Retinal pigment epithelial cell (primary cell): ENCODE measurements at regions not wholly inside any gene's neighbourhood (a gene's known extent, or its start where the extent isn't known, plus 50 kb on each side); places are given as distances from the start of the nearest gene placed in this dataset.

Experiments used
- DNase-seq: peaks from one replicate; pipeline ENCODE4 v3.0.0-alpha.2; 2010; ENCODE audit warnings: low read depth
- H3K4me3 ChIP-seq: 2 replicates; pipeline ENCODE4 v1.5.1; 2011; ENCODE audit warnings: mild to moderate bottlenecking, low read length, control low read depth, moderate library complexity
- TF ChIP-seq, protein P1 (sequence below): conservative IDR thresholded peaks from 2 replicates; pipeline ENCODE4 v1.5.1; 2011; ENCODE audit warnings: low read depth, low read length, control low read depth, inconsistent platforms

GRCh38 chr14:34187061-34187460 is 236.2 kb upstream of the EGLN3 start:
- no peak overlapping the region for H3K4me3 ChIP-seq
- TF ChIP-seq, protein P1, sequence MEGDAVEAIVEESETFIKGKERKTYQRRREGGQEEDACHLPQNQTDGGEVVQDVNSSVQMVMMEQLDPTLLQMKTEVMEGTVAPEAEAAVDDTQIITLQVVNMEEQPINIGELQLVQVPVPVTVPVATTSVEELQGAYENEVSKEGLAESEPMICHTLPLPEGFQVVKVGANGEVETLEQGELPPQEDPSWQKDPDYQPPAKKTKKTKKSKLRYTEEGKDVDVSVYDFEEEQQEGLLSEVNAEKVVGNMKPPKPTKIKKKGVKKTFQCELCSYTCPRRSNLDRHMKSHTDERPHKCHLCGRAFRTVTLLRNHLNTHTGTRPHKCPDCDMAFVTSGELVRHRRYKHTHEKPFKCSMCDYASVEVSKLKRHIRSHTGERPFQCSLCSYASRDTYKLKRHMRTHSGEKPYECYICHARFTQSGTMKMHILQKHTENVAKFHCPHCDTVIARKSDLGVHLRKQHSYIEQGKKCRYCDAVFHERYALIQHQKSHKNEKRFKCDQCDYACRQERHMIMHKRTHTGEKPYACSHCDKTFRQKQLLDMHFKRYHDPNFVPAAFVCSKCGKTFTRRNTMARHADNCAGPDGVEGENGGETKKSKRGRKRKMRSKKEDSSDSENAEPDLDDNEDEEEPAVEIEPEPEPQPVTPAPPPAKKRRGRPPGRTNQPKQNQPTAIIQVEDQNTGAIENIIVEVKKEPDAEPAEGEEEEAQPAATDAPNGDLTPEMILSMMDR = no peak
- no peak for DNase-seq

GRCh38 chr14:34184126-34184525 is 233.3 kb upstream of the EGLN3 start:
- no peak for DNase-seq
- no peak overlapping the region for H3K4me3 ChIP-seq
- TF ChIP-seq, protein P1 = no peak

GRCh38 chr14:34183478-34183877 is 232.6 kb upstream of the EGLN3 start:
- TF ChIP-seq, protein P1 = no peak
- no peak for DNase-seq
- no peak overlapping the region for H3K4me3 ChIP-seq

DNA sequence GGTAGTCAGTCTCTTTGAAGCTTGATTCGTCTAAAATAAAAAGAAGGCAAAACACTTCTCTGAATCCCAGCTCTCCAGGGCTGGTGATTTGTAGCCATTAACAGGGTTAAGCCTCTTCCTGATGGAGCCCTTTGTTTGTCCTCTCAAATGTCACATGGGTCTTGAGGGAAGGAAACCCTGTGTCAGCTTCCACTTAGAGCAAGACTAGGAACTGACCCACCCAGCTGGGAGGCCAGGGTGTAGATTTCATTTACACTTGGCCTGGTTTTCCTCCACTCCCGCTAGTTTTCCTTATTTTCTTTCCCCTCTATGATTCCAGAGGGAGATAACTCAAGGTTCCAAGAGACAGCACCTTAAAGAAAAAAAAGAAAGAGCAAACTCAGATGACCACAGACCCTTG is 230.5 kb upstream of the EGLN3 start:
- DNase-seq = no peak
- TF ChIP-seq, protein P1 = no peak
- no peak overlapping the region for H3K4me3 ChIP-seq

DNA sequence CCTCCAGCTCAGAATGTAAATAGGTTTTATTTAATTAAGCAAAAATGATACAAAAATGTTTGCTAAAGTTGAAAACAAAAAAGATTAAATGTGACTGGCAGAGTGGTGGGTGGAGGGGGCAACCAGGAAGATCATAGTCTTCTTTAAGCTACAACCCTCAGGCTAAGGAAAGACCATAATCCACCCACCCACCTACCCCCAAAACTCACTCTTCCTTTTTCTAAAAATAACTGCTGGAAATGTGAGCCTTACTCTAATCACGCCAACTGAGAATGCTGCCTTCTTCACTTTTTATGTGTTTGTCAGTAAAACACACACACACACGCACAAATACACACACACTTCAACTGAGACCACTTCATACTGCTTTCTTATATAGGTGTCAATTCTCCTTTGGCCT is 230.0 kb upstream of the EGLN3 start:
- no peak for DNase-seq
- TF ChIP-seq, protein P1 = no peak
- H3K4me3 ChIP-seq = no peak overlapping the region

DNA sequence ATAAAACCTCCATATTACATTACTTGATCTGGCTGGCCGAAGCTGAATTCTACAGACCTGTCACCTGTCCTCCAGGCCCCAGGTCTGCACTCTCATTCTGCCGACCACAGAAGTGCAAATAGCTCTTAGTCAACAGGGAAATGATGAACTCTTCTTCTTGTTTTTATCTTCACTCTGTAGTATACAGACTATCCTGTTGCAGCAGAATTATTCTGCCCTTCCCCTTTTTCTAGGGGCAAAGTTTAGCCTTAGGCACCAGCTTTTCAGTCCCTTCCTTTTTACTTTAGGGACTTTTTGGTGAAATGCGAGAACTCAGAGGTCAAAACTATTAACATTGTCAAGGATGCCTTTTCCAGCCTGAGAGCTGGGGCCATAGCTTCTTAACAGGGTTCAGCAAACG is 229.6 kb upstream of the EGLN3 start:
- H3K4me3 ChIP-seq = no peak overlapping the region
- TF ChIP-seq, protein P1 = no peak
- no peak for DNase-seq

- TF ChIP-seq, protein P1 = no peak
- H3K4me3 ChIP-seq = no peak overlapping the region
- no peak for DNase-seq
These were observed 228.9 kb upstream of the EGLN3 start for GRCh38 chr14:34179727-34180126.
